H9 (cell line): ENCODE measurements at regions not wholly inside any gene's neighbourhood (a gene's known extent, or its start where the extent isn't known, plus 50 kb on each side); places are given as distances from the start of the nearest gene placed in this dataset.

Experiments used
- DNase-seq: peaks from one replicate; pipeline ENCODE4 v3.0.0-alpha.2; 2017
- H2AFZ ChIP-seq: one replicate; pipeline ENCODE4 v1.6.1; 2013; ENCODE audit warnings: mild to moderate bottlenecking, low read length, control low read depth, moderate library complexity
- H2AK5ac ChIP-seq: 2 replicates; pipeline ENCODE4 v1.6.1; 2013; ENCODE audit warnings: low read length, control low read depth, mixed read lengths; ENCODE audit not compliant: insufficient read length
- H2BK120ac ChIP-seq: one replicate; pipeline ENCODE4 v1.6.1; 2013; ENCODE audit warnings: low read depth, mild to moderate bottlenecking, low read length, control low read depth, inconsistent platforms; ENCODE audit not compliant: poor library complexity, severe bottlenecking
- H2BK12ac ChIP-seq: 2 replicates; pipeline ENCODE4 v1.6.1; 2013; ENCODE audit warnings: low read length, control low read depth, mixed read lengths, low read depth; ENCODE audit not compliant: insufficient read length
- H2BK15ac ChIP-seq: 2 replicates; pipeline ENCODE4 v1.6.1; 2013; ENCODE audit warnings: low read depth, low read length, control low read depth
- H2BK20ac ChIP-seq: one replicate; pipeline ENCODE4 v1.6.1; 2013; ENCODE audit warnings: low read depth, mild to moderate bottlenecking, low read length, control low read depth, inconsistent platforms; ENCODE audit not compliant: poor library complexity, severe bottlenecking
- H2BK5ac ChIP-seq: 2 replicates; pipeline ENCODE4 v1.6.1; 2013; ENCODE audit warnings: low read length, control low read depth, mixed read lengths; ENCODE audit not compliant: insufficient read length
- H3K14ac ChIP-seq: 2 replicates; pipeline ENCODE4 v1.6.1; 2013; ENCODE audit warnings: low read length, control low read depth; ENCODE audit not compliant: insufficient read depth
- H3K18ac ChIP-seq: 2 replicates; pipeline ENCODE4 v1.6.1; 2013; ENCODE audit warnings: low read depth, mild to moderate bottlenecking, mixed read lengths, low read length, control low read depth; ENCODE audit not compliant: insufficient read length
- H3K23ac ChIP-seq: 2 replicates; pipeline ENCODE4 v1.6.1; 2013; ENCODE audit warnings: low read length, control low read depth, mixed read lengths, low read depth; ENCODE audit not compliant: insufficient read length
- H3K23me2 ChIP-seq: 2 replicates; pipeline ENCODE4 v1.6.1; 2013; ENCODE audit warnings: low read depth, mild to moderate bottlenecking, mixed read lengths, low read length, control low read depth; ENCODE audit not compliant: insufficient read length, poor library complexity, severe bottlenecking
- H3K27ac ChIP-seq: 2 replicates; pipeline ENCODE4 v1.5.1; 2013; ENCODE audit warnings: low read length, control low read depth, mixed read lengths, low read depth; ENCODE audit not compliant: insufficient read length
- H3K27me3 ChIP-seq: 2 replicates; pipeline ENCODE4 v1.6.1; 2013; ENCODE audit warnings: low read length, control low read depth, inconsistent platforms; ENCODE audit not compliant: insufficient read depth
- H3K4ac ChIP-seq: 2 replicates; pipeline ENCODE4 v1.6.1; 2013; ENCODE audit warnings: low read depth, mild to moderate bottlenecking, control low read depth, inconsistent platforms, low read length, moderate library complexity
- H3K4me1 ChIP-seq: 2 replicates; pipeline ENCODE4 v1.6.1; 2013; ENCODE audit warnings: low read length, control low read depth, inconsistent platforms; ENCODE audit not compliant: insufficient read depth
- H3K4me2 ChIP-seq: 2 replicates; pipeline ENCODE4 v1.6.1; 2013; ENCODE audit warnings: low read length, control low read depth, mixed read lengths; ENCODE audit not compliant: insufficient read length, insufficient read depth
- H3K56ac ChIP-seq: 2 replicates; pipeline ENCODE4 v1.6.1; 2013; ENCODE audit warnings: low read depth, mild to moderate bottlenecking, mixed read lengths, low read length, control low read depth; ENCODE audit not compliant: insufficient read length
- H3K79me1 ChIP-seq: 2 replicates; pipeline ENCODE4 v1.6.1; 2013; ENCODE audit warnings: low read depth, mild to moderate bottlenecking, moderate library complexity, low read length, control low read depth, inconsistent platforms; ENCODE audit not compliant: insufficient read depth, poor library complexity, severe bottlenecking
- H3K79me2 ChIP-seq: 2 replicates; pipeline ENCODE4 v1.6.1; 2013; ENCODE audit warnings: low read length, control low read depth, inconsistent platforms; ENCODE audit not compliant: insufficient read depth
- H3K9ac ChIP-seq: 2 replicates; pipeline ENCODE4 v1.6.1; 2013; ENCODE audit warnings: low read length, control low read depth, mixed read lengths; ENCODE audit not compliant: insufficient read length; ENCODE audit errors: extremely low read depth
- H3K9me3 ChIP-seq: one replicate; pipeline ENCODE4 v1.6.1; 2013; ENCODE audit warnings: low read depth, low read length, inconsistent platforms; ENCODE audit not compliant: control insufficient read depth
- H3T11ph ChIP-seq: one replicate; pipeline ENCODE4 v1.6.1; 2013; ENCODE audit warnings: mild to moderate bottlenecking, low read length, control low read depth, inconsistent platforms
- H4K20me1 ChIP-seq: one replicate; pipeline ENCODE4 v1.6.1; 2013; ENCODE audit not compliant: control insufficient read depth, insufficient read length, insufficient read depth
- H4K5ac ChIP-seq: 2 replicates; pipeline ENCODE4 v1.6.1; 2013; ENCODE audit warnings: low read depth, mild to moderate bottlenecking, mixed read lengths, low read length, control low read depth; ENCODE audit not compliant: insufficient read length
- H4K8ac ChIP-seq: replicated peaks from 2 replicates; pipeline ENCODE4 v1.6.1; 2013; ENCODE audit warnings: low read length, control low read depth, mixed read lengths, low read depth; ENCODE audit not compliant: insufficient read length
- H4K91ac ChIP-seq: 2 replicates; pipeline ENCODE4 v1.6.1; 2013; ENCODE audit warnings: low read depth, mild to moderate bottlenecking, moderate library complexity, mixed read lengths, low read length, control low read depth; ENCODE audit not compliant: insufficient read length
- H3K27ac Mint-ChIP-seq, 3 experiments: 2 replicates in 2 of 3; 3 replicates in 1 of 3; pipeline ENCODE4 v1.8.0; 2020 to 2021; ENCODE audit warnings: mixed read lengths in 3 of 3, mild to moderate bottlenecking in 1 of 3, moderate library complexity in 1 of 3
- H3K27me3 Mint-ChIP-seq: 2 replicates; pipeline ENCODE4 v1.8.0; 2021; ENCODE audit warnings: low read depth, mild to moderate bottlenecking, moderate library complexity, mixed read lengths
- H3K36me3 Mint-ChIP-seq, 3 experiments: 2 replicates in 2 of 3; 3 replicates in 1 of 3; pipeline ENCODE4 v1.8.0; 2020 to 2021; ENCODE audit warnings: low read depth in 3 of 3, mixed read lengths in 3 of 3; ENCODE audit not compliant: insufficient read depth in 1 of 3
- H3K4me1 Mint-ChIP-seq, 2 experiments: 2 replicates each; pipeline ENCODE4 v1.8.0; 2020; ENCODE audit warnings: mixed read lengths in 2 of 2
- H3K4me3 Mint-ChIP-seq, 2 experiments: 2 replicates in 1 of 2; 3 replicates in 1 of 2; pipeline ENCODE4 v1.8.0; 2020 to 2021; ENCODE audit warnings: mild to moderate bottlenecking in 2 of 2, mixed read lengths in 2 of 2, moderate library complexity in 1 of 2
- H3K9me3 Mint-ChIP-seq, 2 experiments: 2 replicates in 1 of 2; 3 replicates in 1 of 2; pipeline ENCODE4 v1.8.0; 2020; ENCODE audit warnings: mild to moderate bottlenecking in 2 of 2, mixed read lengths in 2 of 2, moderate library complexity in 1 of 2
- CTCF ChIP-seq: fragments of 200-600 bp; sonication (generic); conservative IDR thresholded peaks from 3 replicates; pipeline ENCODE4 v1.8.0; 2021; ENCODE audit warnings: antibody characterized with exemption, mild to moderate bottlenecking
- WGBS: extraction: QIAGEN DNeasy Blood & Tissue Kit; methylation state at CpG from one replicate; pipeline ENCODE4 v1.1.7; 2013; ENCODE audit warnings: missing lambda C conversion rate, low lambda C conversion rate, mixed read lengths; ENCODE audit not compliant: insufficient read length; ENCODE audit errors: extremely low coverage; 5-methylcytosine and 5-hydroxymethylcytosine counted together

GRCh38 chr16:86761111-86762031 is 183.0 kb downstream of the FOXL1 start:
- Histone ChIP-seq H3K79me1 (no peaks in the 10 kb centered on the region), H3K27me3 (no peaks in the 10 kb centered on the region; the same call in 1 of the 2 replicates), H3K18ac (no peak overlapping the region), H2AFZ (no peak overlapping the region), H3K23ac (no peak overlapping the region), H2BK5ac (no peak overlapping the region), H2AK5ac (no peak overlapping the region), H3K4ac (no peak overlapping the region), H3K23me2 (no peaks in the 10 kb centered on the region), H4K20me1 (no peaks in the 10 kb centered on the region), H4K91ac (no peak overlapping the region), H4K5ac (no peak overlapping the region), H3K79me2 (no peaks in the 10 kb centered on the region), H3K56ac (no peak overlapping the region), H2BK120ac (no peak overlapping the region), H2BK12ac (no peak overlapping the region), H3T11ph (no peak overlapping the region), H3K9ac (no peak overlapping the region), H2BK20ac (no peak overlapping the region), H3K9me3 (no peaks in the 10 kb centered on the region), H2BK15ac (no peak overlapping the region), H4K8ac (no peak overlapping the region), H3K4me1 (peaks cover 7% of the 10 kb centered on the region; the same call in 1 of the 2 replicates), H3K14ac (no peak overlapping the region), H3K27ac (no peak overlapping the region), H3K4me2 (no peak overlapping the region)
- Mint-ChIP-seq H3K27ac (no peak overlapping the region), H3K9me3 (peaks cover 0 to 2% of the 10 kb centered on the region in 2 experiments; a peak in 1 of 5 replicates), H3K27me3 (peaks cover 10% of the 10 kb centered on the region), H3K4me3 (no peak overlapping the region), H3K36me3 (no peaks in the 10 kb centered on the region), H3K4me1 (peaks cover 43 to 57% of the 10 kb centered on the region in 2 experiments)
- WGBS, result no CpG with 5 or more reads among the region's 29 CpGs
- TF ChIP-seq CTCF, result peak; percentile 91
- peak; percentile 82 for DNase-seq
